Esophagus squamous epithelium (tissue), 5 donors: ENCODE measurements at regions not wholly inside any gene's neighbourhood (a gene's known extent, or its start where the extent isn't known, plus 50 kb on each side); places are given as distances from the start of the nearest gene placed in this dataset.

ENCODE experiments used
- DNase-seq: peaks from one replicate; lab custom pipeline; 2025; lab: John Stamatoyannopoulos, UW
- H3K27ac ChIP-seq, 4 donors: fragments of 200-600 bp; sonication (generic); one replicate each; pipeline ENCODE4 v1.5.1; 2016 to 2019; ENCODE audit warnings: mild to moderate bottlenecking in 1 of 4
- H3K27me3 ChIP-seq, 4 donors: fragments of 200-600 bp; sonication (generic); 1 replicate in 3 of 4; 2 replicates in 1 of 4; pipeline versions ENCODE4 v1.5.1 to v1.6.0; 2017 to 2021; ENCODE audit warnings: antibody characterized with exemption in 1 of 4
- H3K36me3 ChIP-seq, 3 donors: fragments of 200-600 bp; sonication (generic); one replicate each; pipeline ENCODE4 v1.5.1; 2016 to 2019
- H3K4me1 ChIP-seq, 3 donors: fragments of 200-600 bp; sonication (generic); one replicate each; pipeline ENCODE4 v1.5.1; 2017 to 2019
- H3K4me3 ChIP-seq, 4 donors: fragments of 200-600 bp; sonication (generic); 1 replicate in 3 of 4; 2 replicates in 1 of 4; pipeline ENCODE4 v1.5.1; 2016 to 2019; ENCODE audit warnings: mild to moderate bottlenecking in 2 of 4, moderate library complexity in 1 of 4
- H3K9me3 ChIP-seq, 3 donors: fragments of 200-600 bp; sonication (generic); one replicate each; pipeline ENCODE4 v1.5.1; 2016 to 2019
- CTCF ChIP-seq, 6 experiments: fragments of 450-650 bp in 4 of 6; fragments of 200-600 bp in 2 of 6; sonication (generic) in 2 of 6; IDR thresholded peaks; one replicate each; pipeline ENCODE4 v1.5.1; 2016 to 2019; ENCODE audit warnings: antibody characterized with exemption in 6 of 6, mild to moderate bottlenecking in 4 of 6, moderate library complexity in 4 of 6
- POLR2A ChIP-seq, 4 donors: fragments of 450-650 bp; IDR thresholded peaks; one replicate each; pipeline ENCODE4 v1.6.1; 2017; ENCODE audit warnings: antibody characterized with exemption in 4 of 4, mild to moderate bottlenecking in 4 of 4, moderate library complexity in 3 of 4
- WGBS, 2 donors: methylation state at CpG; one replicate each; pipeline ENCODE4 v1.1.5; 2018; 5-methylcytosine and 5-hydroxymethylcytosine counted together
- intact Hi-C: fragments of 100-400 bp; cut with DNase I; formaldehyde crosslinking; loops from one replicate; pipeline ENCODE4 v1.15.0; 2022
- donor health status: DM: yes; HTN: yes; CAD: no.

DNA sequence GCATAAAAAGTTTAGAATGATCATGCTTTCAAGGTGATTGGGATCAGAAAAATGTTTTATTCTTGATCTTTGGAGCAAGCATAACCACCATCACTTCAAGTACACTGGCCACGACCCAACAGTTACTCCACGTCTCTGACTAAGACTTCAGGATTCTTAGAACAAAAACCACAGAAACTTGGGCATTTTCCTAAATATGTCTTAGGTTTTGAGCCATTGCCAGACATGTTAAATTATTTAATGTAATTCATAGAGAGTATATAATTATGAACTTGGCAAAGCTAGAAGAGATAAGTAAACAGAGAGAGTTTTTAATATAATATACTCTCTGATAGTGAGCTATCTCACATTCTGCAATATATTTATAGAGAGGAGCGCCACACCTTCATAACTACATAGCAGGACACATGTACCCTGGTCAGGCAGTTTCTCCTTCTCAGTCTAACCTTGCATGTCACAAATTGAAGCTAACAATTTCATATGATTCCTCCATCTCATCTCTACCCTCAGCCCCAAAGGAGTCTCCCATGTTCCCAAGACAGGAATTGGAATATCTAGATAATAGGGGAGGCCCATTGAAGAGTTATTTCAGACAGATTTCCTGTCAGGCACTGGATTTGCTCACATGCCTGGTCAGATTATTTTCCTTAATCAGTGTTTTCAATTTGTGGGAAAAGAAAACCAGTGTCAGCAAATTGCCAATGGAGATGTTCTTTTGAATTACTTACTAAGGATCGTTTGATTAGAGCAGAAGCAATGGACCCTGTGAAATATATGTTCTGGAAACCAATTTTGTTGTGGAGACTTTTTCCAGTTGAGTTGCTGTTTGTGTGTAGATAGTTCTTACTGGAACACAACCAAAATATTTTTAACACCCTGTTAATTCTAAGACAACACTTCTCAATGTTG is 61.7 kb upstream of the GUCY1A1 start:
- TF ChIP-seq CTCF (IDR thresholded peaks at IDR 0.05), result no peak
- no peak for TF ChIP-seq POLR2A (IDR thresholded peaks at IDR 0.05)
- Histone ChIP-seq H3K9me3 (no peaks in the 10 kb centered on the region), H3K4me3 (no peak overlapping the region), H3K36me3 (no peaks in the 10 kb centered on the region), H3K4me1 (peaks cover 0 to 17% (median 0%) of the 10 kb centered on the region in 3 donors), H3K27me3 (no peaks in the 10 kb centered on the region), H3K27ac (no peak overlapping the region)
- intact Hi-C loops, result no loop called here
- 24 to 25% methylated on average over 4 of the region's 4 CpGs for WGBS, 2 donors
- DNase-seq, result no peak

GRCh38 chr4:155603360-155603891 is 63.2 kb upstream of the GUCY1A1 start:
- WGBS, 2 donors, result 43 to 49% methylated on average over 6 of the region's 6 CpGs
- peaks cover 0 to 14% (median 0%) of the 10 kb centered on the region in 3 donors for H3K4me1 ChIP-seq
- DNase-seq, result no peak
- no peak overlapping the region for H3K27ac ChIP-seq
- H3K36me3 ChIP-seq, result no peaks in the 10 kb centered on the region
- TF ChIP-seq POLR2A (IDR thresholded peaks at IDR 0.05) (no peak), CTCF (IDR thresholded peaks at IDR 0.05) (no peak)
- H3K4me3 ChIP-seq, result no peak overlapping the region
- H3K27me3 ChIP-seq, result no peaks in the 10 kb centered on the region
- H3K9me3 ChIP-seq, result no peaks in the 10 kb centered on the region
- intact Hi-C loops, result no loop called here

GRCh38 chr4:155602351-155603140 is 64.1 kb upstream of the GUCY1A1 start:
- H3K36me3 ChIP-seq, result no peaks in the 10 kb centered on the region
- no peak overlapping the region for H3K27ac ChIP-seq
- no peak for TF ChIP-seq POLR2A (IDR thresholded peaks at IDR 0.05)
- no peak for TF ChIP-seq CTCF (IDR thresholded peaks at IDR 0.05)
- no peaks in the 10 kb centered on the region for H3K9me3 ChIP-seq
- no peak overlapping the region for H3K4me3 ChIP-seq
- no peaks in the 10 kb centered on the region for H3K27me3 ChIP-seq
- peaks cover 0 to 12% (median 0%) of the 10 kb centered on the region in 3 donors for H3K4me1 ChIP-seq
- WGBS, 2 donors, result 46 to 69% methylated on average over 3 of the region's 3 CpGs
- intact Hi-C loops, result no loop called here
- no peak for DNase-seq

- peaks cover 0 to 12% (median 0%) of the 10 kb centered on the region in 3 donors for H3K4me1 ChIP-seq
- intact Hi-C loops, result no loop called here
- no peaks in the 10 kb centered on the region for H3K9me3 ChIP-seq
- H3K27ac ChIP-seq, result no peak overlapping the region
- DNase-seq, result no peak
- H3K4me3 ChIP-seq, result no peak overlapping the region
- TF ChIP-seq CTCF (IDR thresholded peaks at IDR 0.05) (no peak), POLR2A (IDR thresholded peaks at IDR 0.05) (no peak)
- H3K36me3 ChIP-seq, result no peaks in the 10 kb centered on the region
- H3K27me3 ChIP-seq, result no peaks in the 10 kb centered on the region
- WGBS, 2 donors, result 89 to 93% methylated on average over 5 of the region's 5 CpGs
Observed at GRCh38 chr4:155600244-155600643, 66.4 kb upstream of the GUCY1A1 start.
